Activated naive CD8-positive, alpha-beta T cell treated with anti-CD3 and anti-CD28 coated beads for 36 hours (primary cell): ENCODE measurements at regions not wholly inside any gene's neighbourhood (a gene's known extent, or its start where the extent isn't known, plus 50 kb on each side); places are given as distances from the start of the nearest gene placed in this dataset.
"Not testable (repeated sequence)": the region's sequence is repeated elsewhere in the genome, so short reads cannot be mapped to it uniquely, and the experiment has no call there.

Experiments used
- DNase-seq: peaks from one replicate; pipeline ENCODE4 v3.0.0; 2021
- H3K27ac Mint-ChIP-seq: one replicate; pipeline ENCODE4 v1.8.0; 2022; ENCODE audit warnings: mild to moderate bottlenecking, moderate library complexity, mixed read lengths
- H3K27me3 Mint-ChIP-seq: one replicate; pipeline ENCODE4 v1.8.0; 2022; ENCODE audit warnings: mild to moderate bottlenecking, mixed read lengths
- H3K36me3 Mint-ChIP-seq: one replicate; pipeline ENCODE4 v1.8.0; 2021; ENCODE audit warnings: mild to moderate bottlenecking, mixed read lengths
- H3K4me1 Mint-ChIP-seq: one replicate; pipeline ENCODE4 v1.8.0; 2021; ENCODE audit warnings: mixed read lengths
- H3K4me3 Mint-ChIP-seq: one replicate; pipeline ENCODE4 v1.8.0; 2022; ENCODE audit warnings: mild to moderate bottlenecking, moderate library complexity, mixed read lengths
- H3K9me3 Mint-ChIP-seq: one replicate; pipeline ENCODE4 v1.8.0; 2022; ENCODE audit warnings: mixed read lengths

- Mint-ChIP-seq H3K27me3 (peaks cover 34% of the 10 kb centered on the region), H3K4me3 (no peak overlapping the region), H3K27ac (no peak overlapping the region), H3K9me3 (no peaks in the 10 kb centered on the region), H3K4me1 (no peaks in the 10 kb centered on the region), H3K36me3 (no peaks in the 10 kb centered on the region)
- DNase-seq, result no peak
Measured at GRCh38 chr10:80924063-80924952, 386.6 kb downstream of the SH2D4B start.

GRCh38 chr10:80927419-80928078 lies 389.8 kb downstream of the SH2D4B start:
- Mint-ChIP-seq H3K9me3 (no peaks in the 10 kb centered on the region), H3K27me3 (peaks cover 14% of the 10 kb centered on the region), H3K4me3 (no peak overlapping the region), H3K4me1 (no peaks in the 10 kb centered on the region), H3K36me3 (no peaks in the 10 kb centered on the region), H3K27ac (no peak overlapping the region)
- no peak for DNase-seq

- no peak for DNase-seq
- no peaks in the 10 kb centered on the region for H3K9me3 Mint-ChIP-seq
- peaks cover 6% of the 10 kb centered on the region for H3K27me3 Mint-ChIP-seq
- no peaks in the 10 kb centered on the region for H3K36me3 Mint-ChIP-seq
- H3K27ac Mint-ChIP-seq, result no peak overlapping the region
- H3K4me1 Mint-ChIP-seq, result no peaks in the 10 kb centered on the region
- H3K4me3 Mint-ChIP-seq, result no peak overlapping the region
Measured at GRCh38 chr10:80938903-80939302, 401.2 kb downstream of the SH2D4B start.

- no peak overlapping the region for H3K4me3 Mint-ChIP-seq
Measured at GRCh38 chr10:80945264-80945880, 407.7 kb downstream of the SH2D4B start.

GRCh38 chr10:80946073-80946472 lies 408.4 kb downstream of the SH2D4B start:
- Mint-ChIP-seq H3K27ac (no peak overlapping the region), H3K4me1 (no peaks in the 10 kb centered on the region), H3K27me3 (peaks cover 11% of the 10 kb centered on the region), H3K36me3 (no peaks in the 10 kb centered on the region), H3K4me3 (no peak overlapping the region), H3K9me3 (no peaks in the 10 kb centered on the region)
- no peak for DNase-seq

More at GRCh38 chr10:80945264-80945880, 407.7 kb downstream of the SH2D4B start:
- Mint-ChIP-seq H3K4me1 (no peaks in the 10 kb centered on the region), H3K9me3 (no peaks in the 10 kb centered on the region), H3K36me3 (no peaks in the 10 kb centered on the region), H3K27me3 (peaks cover 11% of the 10 kb centered on the region), H3K27ac (no peak overlapping the region)
- no peak for DNase-seq

DNA sequence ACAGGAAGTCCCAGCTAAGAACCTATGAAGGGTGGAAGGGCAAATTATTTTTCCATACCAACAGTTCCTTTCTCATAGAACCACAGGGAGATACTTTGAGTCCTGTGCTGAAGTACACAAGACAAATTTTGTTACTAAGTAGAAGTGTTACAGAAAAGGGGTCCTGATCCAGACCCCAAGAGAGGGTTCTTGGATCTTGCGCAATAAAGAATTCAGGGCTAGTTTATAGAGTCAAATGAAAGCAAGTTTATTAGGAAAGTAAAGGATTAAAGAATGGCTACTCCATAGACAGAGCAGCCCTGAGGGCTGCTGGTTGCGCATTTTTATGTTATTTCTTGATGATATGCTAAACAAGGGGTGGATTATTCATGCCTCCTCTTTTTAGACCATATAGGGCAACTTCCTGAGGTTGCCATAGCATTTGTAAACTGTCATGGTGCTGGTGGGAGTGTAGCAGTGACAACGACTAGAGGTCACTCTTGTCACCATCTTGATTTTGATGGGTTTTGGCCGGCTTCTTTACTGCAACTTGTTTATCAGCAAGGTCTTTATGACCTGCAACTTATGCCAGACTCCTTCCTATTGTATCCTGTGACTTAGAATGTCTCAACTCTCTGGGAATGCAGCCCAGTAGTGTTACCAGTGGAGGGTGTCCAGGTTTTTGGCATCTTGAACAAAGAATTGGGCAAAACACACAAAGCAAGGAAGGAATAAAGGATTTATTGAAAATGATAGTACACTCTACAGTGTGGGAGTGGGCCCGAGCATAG lies 409.4 kb downstream of the SH2D4B start:
- DNase-seq, result no peak
- Mint-ChIP-seq H3K9me3 (no peaks in the 10 kb centered on the region), H3K36me3 (no peaks in the 10 kb centered on the region), H3K27ac (no peak overlapping the region), H3K4me3 (no peak overlapping the region), H3K27me3 (peaks cover 11% of the 10 kb centered on the region), H3K4me1 (no peaks in the 10 kb centered on the region)

DNA sequence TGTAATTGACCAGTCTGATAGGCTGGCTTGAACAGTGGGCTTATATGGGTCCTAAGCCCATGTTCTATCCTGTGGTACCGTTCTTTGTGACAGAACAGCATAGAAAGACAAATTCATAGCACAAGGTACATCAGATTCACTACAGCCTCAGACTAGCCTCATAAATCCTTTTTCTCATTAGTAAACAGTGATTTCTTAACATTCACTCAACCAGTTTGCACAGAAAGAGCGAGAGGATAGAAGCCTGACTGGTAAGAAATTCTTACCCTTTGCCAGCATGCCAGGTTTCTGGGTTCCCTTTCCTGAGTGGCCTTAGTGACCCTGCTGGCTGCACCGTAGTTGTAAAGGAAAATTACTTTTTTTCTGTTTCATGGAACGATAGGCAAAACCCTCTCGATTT lies 412.1 kb downstream of the SH2D4B start:
- no peaks in the 10 kb centered on the region for H3K4me1 Mint-ChIP-seq
- no peak overlapping the region for H3K4me3 Mint-ChIP-seq
- H3K27me3 Mint-ChIP-seq, result peaks cover 11% of the 10 kb centered on the region
- H3K36me3 Mint-ChIP-seq, result no peaks in the 10 kb centered on the region
- no peak overlapping the region for H3K27ac Mint-ChIP-seq
- DNase-seq, result no peak
- H3K9me3 Mint-ChIP-seq, result no peaks in the 10 kb centered on the region

DNA sequence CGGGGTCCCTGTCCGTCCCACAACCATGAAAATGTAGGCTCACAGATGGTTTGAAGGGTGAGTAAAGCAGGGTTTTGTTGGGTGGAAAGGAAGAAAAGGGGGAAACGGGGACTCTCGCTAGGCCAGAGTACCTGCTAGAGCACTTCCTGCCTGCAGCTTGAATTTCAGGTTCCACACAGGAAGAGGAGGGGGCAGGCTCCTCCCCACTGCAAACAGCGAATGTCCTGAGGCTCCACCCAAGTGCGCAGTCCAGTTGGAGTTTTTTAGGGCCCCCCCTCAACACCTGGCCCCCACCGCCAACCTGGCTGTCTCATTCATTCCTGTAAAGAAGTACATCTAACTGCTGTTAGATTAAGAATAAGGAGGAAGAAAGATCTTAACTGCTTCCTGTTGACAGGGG lies 414.7 kb downstream of the SH2D4B start:
- Mint-ChIP-seq H3K27me3 (peaks cover 3% of the 10 kb centered on the region), H3K36me3 (no peaks in the 10 kb centered on the region), H3K9me3 (no peaks in the 10 kb centered on the region), H3K27ac (no peak overlapping the region), H3K4me3 (no peak overlapping the region), H3K4me1 (no peaks in the 10 kb centered on the region)
- no peak for DNase-seq

GRCh38 chr10:80957161-80957560 lies 419.5 kb downstream of the SH2D4B start:
- DNase-seq, result no peak
- H3K4me1 Mint-ChIP-seq, result no peaks in the 10 kb centered on the region
- peaks cover 4% of the 10 kb centered on the region for H3K27me3 Mint-ChIP-seq
- H3K27ac Mint-ChIP-seq, result no peak overlapping the region
- no peak overlapping the region for H3K4me3 Mint-ChIP-seq
- no peaks in the 10 kb centered on the region for H3K36me3 Mint-ChIP-seq
- no peaks in the 10 kb centered on the region for H3K9me3 Mint-ChIP-seq

GRCh38 chr10:80964179-80964578 lies 426.5 kb downstream of the SH2D4B start:
- Mint-ChIP-seq H3K36me3 (no peaks in the 10 kb centered on the region), H3K4me1 (no peaks in the 10 kb centered on the region), H3K4me3 (no peak overlapping the region), H3K27ac (no peak overlapping the region), H3K27me3 (peaks cover 8% of the 10 kb centered on the region), H3K9me3 (no peaks in the 10 kb centered on the region)
- DNase-seq, result no peak

- Mint-ChIP-seq H3K27ac (no peak overlapping the region), H3K4me1 (no peaks in the 10 kb centered on the region), H3K36me3 (no peaks in the 10 kb centered on the region), H3K4me3 (no peak overlapping the region), H3K27me3 (peaks cover 7% of the 10 kb centered on the region), H3K9me3 (no peaks in the 10 kb centered on the region)
- no peak for DNase-seq
Measured at GRCh38 chr10:80964955-80965614, 427.4 kb downstream of the SH2D4B start.

DNA sequence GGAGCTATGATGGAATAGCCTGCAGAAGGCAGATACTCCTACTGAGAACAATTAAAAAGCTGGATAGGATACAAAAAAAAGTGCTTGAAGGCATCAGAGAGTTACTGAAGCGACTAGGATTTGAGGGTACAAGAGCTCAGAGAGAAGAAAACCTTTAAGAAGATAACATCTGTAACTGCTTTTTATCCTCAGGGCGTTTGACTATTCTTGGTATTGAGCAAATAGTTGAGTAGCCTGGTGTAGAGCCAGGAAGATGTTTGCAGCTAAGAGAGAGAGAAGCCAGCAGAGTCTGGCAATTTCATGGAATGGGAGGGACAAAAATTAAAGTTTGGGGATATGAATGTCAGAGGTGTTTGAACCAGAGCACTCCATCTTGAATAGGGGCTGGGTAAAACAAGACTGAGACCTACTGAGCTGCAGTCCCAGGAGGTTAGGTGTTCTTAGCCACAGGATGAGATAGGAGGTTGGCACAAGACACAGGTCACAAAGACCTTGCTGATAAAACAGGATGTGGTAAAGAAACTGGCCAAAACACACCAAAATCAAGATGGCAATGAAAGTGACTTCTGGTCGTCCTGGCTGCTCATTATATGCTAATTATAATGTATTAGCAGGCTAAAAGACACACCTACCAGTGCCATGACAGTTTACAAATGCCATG lies 428.8 kb downstream of the SH2D4B start:
- no peak for DNase-seq
- Mint-ChIP-seq H3K27me3 (peaks cover 4% of the 10 kb centered on the region), H3K9me3 (no peaks in the 10 kb centered on the region), H3K4me1 (no peaks in the 10 kb centered on the region), H3K36me3 (no peaks in the 10 kb centered on the region), H3K4me3 (no peak overlapping the region), H3K27ac (no peak overlapping the region)

DNA sequence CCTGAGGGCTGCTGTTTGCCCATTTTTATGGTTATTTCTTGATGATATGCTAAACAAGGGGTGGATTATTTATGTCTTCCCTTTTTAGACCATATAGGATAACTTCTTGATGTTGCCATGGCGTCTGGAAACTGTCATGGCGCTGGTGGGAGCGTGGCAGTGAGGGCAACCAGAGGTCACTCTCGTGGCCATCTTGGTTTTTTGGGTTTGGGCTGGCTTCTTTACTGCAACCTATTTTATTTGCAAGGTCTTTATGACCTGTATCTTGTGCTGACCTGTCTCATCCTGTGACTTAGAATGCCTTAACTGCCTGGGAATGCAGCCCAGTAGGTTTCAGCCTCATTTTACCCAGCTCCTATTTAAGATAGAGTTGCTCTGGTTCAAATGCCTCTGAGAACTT lies 429.7 kb downstream of the SH2D4B start:
- H3K9me3 Mint-ChIP-seq, H3K4me1 Mint-ChIP-seq, H3K27ac Mint-ChIP-seq, H3K4me3 Mint-ChIP-seq, H3K27me3 Mint-ChIP-seq, DNase-seq, H3K36me3 Mint-ChIP-seq: not testable (repeated sequence)

DNA sequence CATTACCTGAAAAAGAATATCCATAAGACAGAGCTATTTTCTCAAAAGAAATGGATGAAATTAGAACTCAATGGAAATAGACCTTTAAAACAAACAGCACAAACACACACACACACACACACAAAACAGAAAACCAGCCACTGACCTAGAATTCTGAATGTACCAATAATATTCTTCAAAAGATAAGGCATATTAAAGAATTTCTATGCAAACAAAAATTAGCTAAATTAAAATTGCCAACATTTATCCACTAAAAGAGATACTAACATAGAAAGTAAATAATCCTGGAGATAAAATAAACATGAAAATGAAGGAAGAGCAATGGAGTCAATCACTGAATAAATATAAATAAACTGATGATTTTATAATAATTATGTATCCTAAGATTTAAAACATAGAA lies 431.2 kb downstream of the SH2D4B start:
- H3K36me3 Mint-ChIP-seq, result no peaks in the 10 kb centered on the region
- no peak overlapping the region for H3K4me3 Mint-ChIP-seq
- H3K27me3 Mint-ChIP-seq, result peaks cover 4% of the 10 kb centered on the region
- no peak overlapping the region for H3K27ac Mint-ChIP-seq
- no peaks in the 10 kb centered on the region for H3K4me1 Mint-ChIP-seq
- DNase-seq, result no peak
- no peaks in the 10 kb centered on the region for H3K9me3 Mint-ChIP-seq
